ENCODE measurements at regions not wholly inside any gene's neighbourhood (a gene's known extent, or its start where the extent isn't known, plus 50 kb on each side); places are given as distances from the start of the nearest gene placed in this dataset.

GRCh38 chr18:24954341-24954740 lies 397.6 kb downstream of the ZNF521 start:
- Histone ChIP-seq H3K36me3 (replicated peaks) (no peaks in the 10 kb centered on the region), H3K27ac (no peak overlapping the region), H3K27me3 (replicated peaks) (no peaks in the 10 kb centered on the region), H3K4me3 (ENCODE audit: low read depth, low read length) (no peak overlapping the region)
- TF ChIP-seq CTCF (IDR thresholded peaks at IDR 0.05; ENCODE audit: low read depth, low read length, missing control alignments): no peak
- DNase-seq: no peak
- in situ Hi-C loops (cut with HindIII; ENCODE audit: low pct_ligation_motif_present, low sequenced_read_pairs): no loop called here

DNA sequence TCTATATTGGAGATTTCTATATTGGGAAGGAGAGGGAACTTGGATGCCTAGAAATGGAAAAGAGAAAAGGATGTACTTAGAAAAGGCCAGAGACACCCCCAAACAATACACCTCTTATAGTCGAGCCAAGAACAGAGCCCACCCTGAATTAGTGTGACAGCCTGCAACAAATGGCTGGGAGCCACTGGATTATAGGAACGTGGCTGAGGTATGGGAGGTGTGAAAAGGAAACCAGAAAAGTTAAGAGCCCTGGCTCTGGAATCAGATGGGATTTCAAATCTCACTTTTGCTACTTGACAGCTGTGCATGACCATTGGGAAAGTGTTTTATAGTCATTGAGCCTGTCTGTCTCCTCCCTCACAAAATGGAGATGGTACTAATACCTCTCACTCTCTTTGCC lies 394.0 kb downstream of the ZNF521 start:
- DNase-seq: no peak
- no peak for TF ChIP-seq CTCF (IDR thresholded peaks at IDR 0.05; ENCODE audit: low read depth, low read length, missing control alignments)
- Histone ChIP-seq H3K4me3 (ENCODE audit: low read depth, low read length) (no peak overlapping the region), H3K36me3 (replicated peaks) (no peaks in the 10 kb centered on the region), H3K27me3 (replicated peaks) (no peaks in the 10 kb centered on the region), H3K27ac (no peak overlapping the region)
- in situ Hi-C loops (cut with HindIII; ENCODE audit: low pct_ligation_motif_present, low sequenced_read_pairs): no loop called here

- H3K4me3 ChIP-seq (ENCODE audit: low read depth, low read length): no peak overlapping the region
- no peak for DNase-seq
- H3K27ac ChIP-seq: no peak overlapping the region
- in situ Hi-C loops (cut with HindIII; ENCODE audit: low pct_ligation_motif_present, low sequenced_read_pairs): no loop called here
- no peak for TF ChIP-seq CTCF (IDR thresholded peaks at IDR 0.05; ENCODE audit: low read depth, low read length, missing control alignments)
- H3K36me3 ChIP-seq (replicated peaks): no peaks in the 10 kb centered on the region
- H3K27me3 ChIP-seq (replicated peaks): no peaks in the 10 kb centered on the region
Measured at GRCh38 chr18:24959051-24959476, 392.9 kb downstream of the ZNF521 start.

- DNase-seq: no peak
Measured at GRCh38 chr18:24964216-24964615, 387.8 kb downstream of the ZNF521 start.

DNA sequence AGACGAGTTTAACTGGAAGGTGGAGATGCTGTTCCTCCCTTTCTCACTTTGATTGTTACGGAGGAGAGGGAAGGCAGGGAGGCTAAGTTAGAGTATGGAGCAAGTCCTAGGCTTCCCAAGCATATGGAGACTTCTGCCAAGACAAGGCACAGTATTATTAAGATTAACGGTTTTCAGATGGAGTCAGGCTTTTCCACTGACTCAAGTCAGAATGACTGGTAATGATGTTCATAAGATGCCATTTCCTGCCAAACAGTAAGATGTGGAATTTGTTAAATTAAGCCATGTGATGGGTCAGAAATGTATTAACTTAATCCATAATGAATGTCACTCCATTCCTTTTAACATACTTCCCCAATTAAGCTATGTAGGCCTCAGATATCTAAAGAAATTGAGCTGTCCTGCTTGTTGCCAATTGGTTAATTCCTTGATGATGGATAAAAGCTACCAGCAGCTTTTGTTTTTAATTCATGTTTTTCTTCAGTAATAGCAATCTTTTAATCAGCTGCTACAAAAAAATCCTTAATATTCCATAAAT lies 383.7 kb downstream of the ZNF521 start:
- in situ Hi-C loops (cut with HindIII; ENCODE audit: low pct_ligation_motif_present, low sequenced_read_pairs): no loop called here
- H3K27ac ChIP-seq: no peak overlapping the region
- no peaks in the 10 kb centered on the region for H3K36me3 ChIP-seq (replicated peaks)
- no peak for TF ChIP-seq CTCF (IDR thresholded peaks at IDR 0.05; ENCODE audit: low read depth, low read length, missing control alignments)
- no peak overlapping the region for H3K4me3 ChIP-seq (ENCODE audit: low read depth, low read length)
- H3K27me3 ChIP-seq (replicated peaks): no peaks in the 10 kb centered on the region
- DNase-seq: no peak

More at GRCh38 chr18:24964216-24964615, 387.8 kb downstream of the ZNF521 start:
- Histone ChIP-seq H3K36me3 (replicated peaks) (no peaks in the 10 kb centered on the region), H3K27ac (no peak overlapping the region), H3K27me3 (replicated peaks) (no peaks in the 10 kb centered on the region), H3K4me3 (ENCODE audit: low read depth, low read length) (no peak overlapping the region)
- no peak for TF ChIP-seq CTCF (IDR thresholded peaks at IDR 0.05; ENCODE audit: low read depth, low read length, missing control alignments)
- in situ Hi-C loops (cut with HindIII; ENCODE audit: low pct_ligation_motif_present, low sequenced_read_pairs): no loop called here

GRCh38 chr18:24972577-24972976 lies 379.4 kb downstream of the ZNF521 start:
- Histone ChIP-seq H3K4me3 (ENCODE audit: low read depth, low read length) (no peak overlapping the region), H3K36me3 (replicated peaks) (no peaks in the 10 kb centered on the region), H3K27ac (no peak overlapping the region), H3K27me3 (replicated peaks) (no peaks in the 10 kb centered on the region)
- no peak for TF ChIP-seq CTCF (IDR thresholded peaks at IDR 0.05; ENCODE audit: low read depth, low read length, missing control alignments)
- DNase-seq: no peak
- in situ Hi-C loops (cut with HindIII; ENCODE audit: low pct_ligation_motif_present, low sequenced_read_pairs): no loop called here

All from brain microvascular endothelial cell (primary cell).